Tibial nerve (tissue), 4 donors: ENCODE measurements at regions not wholly inside any gene's neighbourhood (a gene's known extent, or its start where the extent isn't known, plus 50 kb on each side); places are given as distances from the start of the nearest gene placed in this dataset.

Source experiments
- EP300 ChIP-seq, 2 donors: sonication (generic); formaldehyde crosslinking; IDR thresholded peaks; one replicate each; pipeline ENCODE4 v1.6.1; 2017; ENCODE audit warnings: antibody characterized with exemption in 2 of 2, mild to moderate bottlenecking in 1 of 2
- POLR2A ChIP-seq, 2 donors: fragments of 450-650 bp; IDR thresholded peaks; one replicate each; pipeline ENCODE4 v1.6.1; 2017; ENCODE audit warnings: antibody characterized with exemption in 2 of 2, mild to moderate bottlenecking in 2 of 2, moderate library complexity in 2 of 2
- TF ChIP-seq, protein P1 (sequence below), 5 experiments: fragments of 200-600 bp in 3 of 5; fragments of 450-650 bp in 2 of 5; sonication (generic) in 3 of 5; IDR thresholded peaks; one replicate each; pipeline ENCODE4 v1.5.1; 2016 to 2019; ENCODE audit warnings: antibody characterized with exemption in 5 of 5, mild to moderate bottlenecking in 3 of 5, moderate library complexity in 2 of 5

DNA sequence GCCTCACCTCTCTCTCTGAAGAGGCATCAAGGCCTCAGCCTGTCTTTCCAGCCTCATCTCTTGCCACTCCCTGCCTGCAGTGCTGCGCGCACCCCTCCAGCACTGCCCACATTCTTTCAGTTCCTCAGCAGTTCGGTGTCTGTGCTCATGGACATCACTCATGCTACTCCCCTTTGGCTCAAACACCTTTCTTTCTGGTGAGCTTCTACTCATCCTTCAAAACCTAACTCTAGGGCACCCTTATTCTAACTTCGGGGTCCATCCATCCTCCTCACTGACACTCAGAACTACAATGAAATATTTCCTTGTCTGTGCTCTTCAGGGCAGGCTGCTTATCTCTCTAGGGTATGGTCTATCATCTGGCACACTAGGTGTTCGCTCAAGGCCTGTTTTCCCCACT is 169.9 kb upstream of the BMPER start:
- TF ChIP-seq, protein P1, sequence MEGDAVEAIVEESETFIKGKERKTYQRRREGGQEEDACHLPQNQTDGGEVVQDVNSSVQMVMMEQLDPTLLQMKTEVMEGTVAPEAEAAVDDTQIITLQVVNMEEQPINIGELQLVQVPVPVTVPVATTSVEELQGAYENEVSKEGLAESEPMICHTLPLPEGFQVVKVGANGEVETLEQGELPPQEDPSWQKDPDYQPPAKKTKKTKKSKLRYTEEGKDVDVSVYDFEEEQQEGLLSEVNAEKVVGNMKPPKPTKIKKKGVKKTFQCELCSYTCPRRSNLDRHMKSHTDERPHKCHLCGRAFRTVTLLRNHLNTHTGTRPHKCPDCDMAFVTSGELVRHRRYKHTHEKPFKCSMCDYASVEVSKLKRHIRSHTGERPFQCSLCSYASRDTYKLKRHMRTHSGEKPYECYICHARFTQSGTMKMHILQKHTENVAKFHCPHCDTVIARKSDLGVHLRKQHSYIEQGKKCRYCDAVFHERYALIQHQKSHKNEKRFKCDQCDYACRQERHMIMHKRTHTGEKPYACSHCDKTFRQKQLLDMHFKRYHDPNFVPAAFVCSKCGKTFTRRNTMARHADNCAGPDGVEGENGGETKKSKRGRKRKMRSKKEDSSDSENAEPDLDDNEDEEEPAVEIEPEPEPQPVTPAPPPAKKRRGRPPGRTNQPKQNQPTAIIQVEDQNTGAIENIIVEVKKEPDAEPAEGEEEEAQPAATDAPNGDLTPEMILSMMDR (IDR thresholded peaks at IDR 0.05) = no peak
- no peak for TF ChIP-seq POLR2A (IDR thresholded peaks at IDR 0.05)
- no peak for TF ChIP-seq EP300 (IDR thresholded peaks at IDR 0.05)
